PFSK-1 (cell line): ENCODE measurements at regions not wholly inside any gene's neighbourhood (a gene's known extent, or its start where the extent isn't known, plus 50 kb on each side); places are given as distances from the start of the nearest gene placed in this dataset.

Source experiments
- FOXP2 ChIP-seq: optimal IDR thresholded peaks from 2 replicates; pipeline ENCODE3; 2011; ENCODE audit warnings: borderline replicate concordance, control low read depth, inconsistent platforms; ENCODE audit not compliant: insufficient read depth; ENCODE audit errors: extremely low read length, extremely low read depth
- POLR2AphosphoS5 ChIP-seq: IDR thresholded peaks from 2 replicates; pipeline ENCODE4 v1.6.1; 2012; ENCODE audit warnings: low read depth, mild to moderate bottlenecking, control low read depth, low read length, moderate library complexity
- REST ChIP-seq, 2 experiments: IDR thresholded peaks; 2 replicates each; pipeline versions ENCODE4 v1.6.1 to v1.8.0; 2011 to 2012; ENCODE audit warnings: low read depth in 2 of 2, low read length in 2 of 2, control low read depth in 1 of 2, inconsistent platforms in 1 of 2, mild to moderate bottlenecking in 1 of 2, moderate library complexity in 1 of 2; ENCODE audit not compliant: insufficient read depth in 1 of 2
- SIN3A ChIP-seq: IDR thresholded peaks from 2 replicates; pipeline ENCODE4 v1.6.1; 2012; ENCODE audit warnings: mild to moderate bottlenecking, low read length, moderate library complexity, borderline replicate concordance; ENCODE audit not compliant: insufficient read depth
- TAF1 ChIP-seq: IDR thresholded peaks from 2 replicates; pipeline ENCODE4 v1.6.1; 2012; ENCODE audit warnings: low read length, control low read depth, borderline replicate concordance; ENCODE audit not compliant: insufficient read depth

GRCh38 chr20:50322703-50323131 lies 132.1 kb downstream of the CEBPB start:
- no peak for TF ChIP-seq TAF1

GRCh38 chr20:50323209-50323608 lies 132.6 kb downstream of the CEBPB start:
- TF ChIP-seq REST (IDR thresholded peaks at IDR 0.05; ENCODE audit: insufficient read depth in 1 of 2, low read depth in 2 of 2, low read length in 2 of 2) = no peak
- TF ChIP-seq FOXP2 = no peak
- no peak for TF ChIP-seq TAF1
- TF ChIP-seq POLR2AphosphoS5 = no peak
- no peak for TF ChIP-seq SIN3A

- TF ChIP-seq POLR2AphosphoS5 (no peak), FOXP2 (no peak), TAF1 (no peak), SIN3A (no peak), REST (IDR thresholded peaks at IDR 0.05; ENCODE audit: insufficient read depth in 1 of 2, low read depth in 2 of 2, low read length in 2 of 2) (no peak)
Measured at GRCh38 chr20:50323777-50324775, 133.4 kb downstream of the CEBPB start.

GRCh38 chr20:50325215-50325614 lies 134.6 kb downstream of the CEBPB start:
- TF ChIP-seq SIN3A (no peak), FOXP2 (no peak), POLR2AphosphoS5 (no peak), REST (IDR thresholded peaks at IDR 0.05; ENCODE audit: insufficient read depth in 1 of 2, low read depth in 2 of 2, low read length in 2 of 2) (no peak), TAF1 (no peak)

- TF ChIP-seq POLR2AphosphoS5 (no peak), FOXP2 (no peak), REST (IDR thresholded peaks at IDR 0.05; ENCODE audit: insufficient read depth in 1 of 2, low read depth in 2 of 2, low read length in 2 of 2) (no peak), TAF1 (no peak), SIN3A (no peak)
Measured at GRCh38 chr20:50325651-50326050, 135.0 kb downstream of the CEBPB start.
